ENCODE measurements at regions not wholly inside any gene's neighbourhood (a gene's known extent, or its start where the extent isn't known, plus 50 kb on each side); places are given as distances from the start of the nearest gene placed in this dataset.

GRCh38 chr12:77382096-77382742 lies 316.9 kb upstream of the E2F7 start:
- CTCF ChIA-PET: interaction anchor here (0.8 kb wide), 1 partner anchor 9 kb away, joined by 3 read pairs; no protein-coding TSS in a partner anchor
- intact Hi-C loops (cut with micrococcal nuclease): no loop called here

GRCh38 chr12:77377622-77378021 lies 312.3 kb upstream of the E2F7 start:
- no peak for TF ChIP-seq CTCF (IDR thresholded peaks at IDR 0.05; ENCODE audit: extremely low read depth in 1 of 2, insufficient read depth in 1 of 2, low read depth in 1 of 2, low read length in 2 of 2)
- no peak for TF ChIP-seq POLR2AphosphoS5 (IDR thresholded peaks at IDR 0.05; ENCODE audit: insufficient read depth, low read depth, low read length)
- no peak for TF ChIP-seq FOS (IDR thresholded peaks at IDR 0.05; ENCODE audit: borderline replicate concordance, insufficient read depth, low read length)
- FAIRE-seq: no peak
- Histone ChIP-seq H3K9ac (replicated peaks; ENCODE audit: extremely low read depth, insufficient read depth, low read length) (no peak overlapping the region), H4K20me1 (replicated peaks; ENCODE audit: control insufficient read depth, extremely low read depth, insufficient read depth, low read length) (no peaks in the 10 kb centered on the region), H3K4me2 (ENCODE audit: insufficient read depth, low read length) (no peak overlapping the region), H3K27me3 (ENCODE audit: control insufficient read depth in 2 of 2, insufficient read depth in 2 of 2, low read length in 2 of 2) (peaks cover 0 to 5% of the 10 kb centered on the region in 2 experiments), H3K4me1 (ENCODE audit: control insufficient read depth, extremely low read depth, insufficient read depth, low read length) (no peaks in the 10 kb centered on the region), H2AFZ (ENCODE audit: low read depth, low read length) (no peak overlapping the region), H3K79me2 (ENCODE audit: control insufficient read depth, insufficient read depth, low read length) (no peaks in the 10 kb centered on the region), H3K9me3 (replicated peaks; ENCODE audit: control insufficient read depth, insufficient read depth, low read length) (no peaks in the 10 kb centered on the region), H3K27ac (ENCODE audit: insufficient read depth, low read depth, low read length) (no peak overlapping the region), H3K4me3 (replicated peaks in 1 of 3; ENCODE audit: insufficient read depth in 1 of 3, low read depth in 1 of 3, low read length in 3 of 3) (no peak overlapping the region), H3K36me3 (ENCODE audit: control insufficient read depth in 2 of 2, extremely low read depth in 1 of 2, insufficient read depth in 2 of 2, low read length in 2 of 2) (no peaks in the 10 kb centered on the region), H3K9me1 (replicated peaks; ENCODE audit: control insufficient read depth, extremely low read depth, insufficient read depth, low read length) (no peaks in the 10 kb centered on the region)
- BruUV-seq (replicated peaks): no TSS peak
- no peak for DNase-seq (ENCODE audit: low read depth, low spot score)
- POLR2A ChIA-PET: no interaction called here
- intact Hi-C loops (cut with micrococcal nuclease): no loop called here
- dilution Hi-C loops (cut with MboI; ENCODE audit: extremely low pct_ligation_motif_present, low sequenced_read_pairs): no loop called here
- CTCF ChIA-PET: no interaction called here

More at GRCh38 chr12:77382096-77382742, 316.9 kb upstream of the E2F7 start:
- Histone ChIP-seq H3K4me2 (ENCODE audit: insufficient read depth, low read length) (no peak overlapping the region), H3K4me1 (ENCODE audit: control insufficient read depth, extremely low read depth, insufficient read depth, low read length) (no peaks in the 10 kb centered on the region), H4K20me1 (replicated peaks; ENCODE audit: control insufficient read depth, extremely low read depth, insufficient read depth, low read length) (no peaks in the 10 kb centered on the region), H3K36me3 (ENCODE audit: control insufficient read depth in 2 of 2, extremely low read depth in 1 of 2, insufficient read depth in 2 of 2, low read length in 2 of 2) (no peaks in the 10 kb centered on the region), H3K4me3 (replicated peaks in 1 of 3; ENCODE audit: insufficient read depth in 1 of 3, low read depth in 1 of 3, low read length in 3 of 3) (no peak overlapping the region), H3K9me1 (replicated peaks; ENCODE audit: control insufficient read depth, extremely low read depth, insufficient read depth, low read length) (no peaks in the 10 kb centered on the region), H2AFZ (ENCODE audit: low read depth, low read length) (no peak overlapping the region), H3K9ac (replicated peaks; ENCODE audit: extremely low read depth, insufficient read depth, low read length) (no peak overlapping the region), H3K27ac (ENCODE audit: insufficient read depth, low read depth, low read length) (no peak overlapping the region), H3K27me3 (ENCODE audit: control insufficient read depth in 2 of 2, insufficient read depth in 2 of 2, low read length in 2 of 2) (peaks cover 0 to 7% of the 10 kb centered on the region in 2 experiments), H3K79me2 (ENCODE audit: control insufficient read depth, insufficient read depth, low read length) (no peaks in the 10 kb centered on the region), H3K9me3 (replicated peaks; ENCODE audit: control insufficient read depth, insufficient read depth, low read length) (no peaks in the 10 kb centered on the region)
- no peak for DNase-seq (ENCODE audit: low read depth, low spot score)
- TF ChIP-seq GATA2 (IDR thresholded peaks at IDR 0.05; ENCODE audit: insufficient read depth, insufficient read length, low read depth, low read length): no peak
- POLR2A ChIA-PET: no interaction called here
- BruUV-seq (replicated peaks): no TSS peak
- dilution Hi-C loops (cut with MboI; ENCODE audit: extremely low pct_ligation_motif_present, low sequenced_read_pairs): no loop called here
- no peak for FAIRE-seq

Measured in endothelial cell of umbilical vein (primary cell).